ENCODE measurements at regions not wholly inside any gene's neighbourhood (a gene's known extent, or its start where the extent isn't known, plus 50 kb on each side); places are given as distances from the start of the nearest gene placed in this dataset.
"Not testable (repeated sequence)": the region's sequence is repeated elsewhere in the genome, so short reads cannot be mapped to it uniquely, and the experiment has no call there.

GRCh38 chr5:34449639-34450038 lies 206.5 kb upstream of the RAI14 start:
- no peak overlapping the region for H3K4me3 Mint-ChIP-seq
- Histone ChIP-seq H3K4me3 (ENCODE audit: low read length) (no peak overlapping the region), H3K9me3 (ENCODE audit: low read length) (no peaks in the 10 kb centered on the region), H3K36me3 (ENCODE audit: insufficient read depth, low read length) (no peaks in the 10 kb centered on the region), H3K27ac (ENCODE audit: low read depth, low read length) (no peak overlapping the region), H3K27me3 (ENCODE audit: insufficient read depth, low read length, poor library complexity, severe bottlenecking) (no peaks in the 10 kb centered on the region), H3K4me1 (ENCODE audit: insufficient read depth, low read length) (no peaks in the 10 kb centered on the region)
- ChIA-PET POLR2A (no interaction called here), CTCF (interaction anchor here (1.9 kb wide), 1 partner anchor 16 kb away, joined by 5 read pairs; no protein-coding TSS in a partner anchor)
- no peak overlapping the region for H3K27ac Mint-ChIP-seq
- no peaks in the 10 kb centered on the region for H3K4me1 Mint-ChIP-seq
- H3K9me3 Mint-ChIP-seq, result no peaks in the 10 kb centered on the region
- H3K36me3 Mint-ChIP-seq, result no peaks in the 10 kb centered on the region
- H3K27me3 Mint-ChIP-seq, result peaks cover 18 to 52% of the 10 kb centered on the region in 2 donors
- DNase-seq, result no peak

GRCh38 chr5:34450338-34450737 lies 205.8 kb upstream of the RAI14 start:
- H3K27me3 Mint-ChIP-seq, result peaks cover 18 to 53% of the 10 kb centered on the region in 2 donors
- H3K4me3 Mint-ChIP-seq, result no peak overlapping the region
- H3K36me3 Mint-ChIP-seq, result no peaks in the 10 kb centered on the region
- H3K9me3 Mint-ChIP-seq, result no peaks in the 10 kb centered on the region
- DNase-seq, result no peak
- Histone ChIP-seq H3K36me3 (ENCODE audit: insufficient read depth, low read length) (no peaks in the 10 kb centered on the region), H3K9me3 (ENCODE audit: low read length) (no peaks in the 10 kb centered on the region), H3K4me1 (ENCODE audit: insufficient read depth, low read length) (no peaks in the 10 kb centered on the region), H3K27me3 (ENCODE audit: insufficient read depth, low read length, poor library complexity, severe bottlenecking) (no peaks in the 10 kb centered on the region), H3K4me3 (ENCODE audit: low read length) (no peak overlapping the region), H3K27ac (ENCODE audit: low read depth, low read length) (no peak overlapping the region)
- POLR2A ChIA-PET, result no interaction called here
- CTCF ChIA-PET, result no interaction called here
- no peak overlapping the region for H3K27ac Mint-ChIP-seq
- H3K4me1 Mint-ChIP-seq, result no peaks in the 10 kb centered on the region

- ChIA-PET CTCF (no interaction called here), POLR2A (no interaction called here)
- H3K9me3 ChIP-seq (ENCODE audit: low read length), result no peaks in the 10 kb centered on the region
- no peaks in the 10 kb centered on the region for H3K36me3 ChIP-seq (ENCODE audit: insufficient read depth, low read length)
- no peak overlapping the region for H3K27ac ChIP-seq (ENCODE audit: low read depth, low read length)
- no peak for DNase-seq
- Mint-ChIP-seq H3K27ac (no peak overlapping the region), H3K9me3 (no peaks in the 10 kb centered on the region), H3K27me3 (peaks cover 18 to 54% of the 10 kb centered on the region in 2 donors), H3K36me3 (no peaks in the 10 kb centered on the region), H3K4me3 (no peak overlapping the region), H3K4me1 (no peaks in the 10 kb centered on the region)
- H3K27me3 ChIP-seq (ENCODE audit: insufficient read depth, low read length, poor library complexity, severe bottlenecking), result no peaks in the 10 kb centered on the region
- no peak overlapping the region for H3K4me3 ChIP-seq (ENCODE audit: low read length)
- no peaks in the 10 kb centered on the region for H3K4me1 ChIP-seq (ENCODE audit: insufficient read depth, low read length)
These were observed 203.8 kb upstream of the RAI14 start for GRCh38 chr5:34452170-34452828.

- DNase-seq, result no peak
- CTCF ChIA-PET, result no interaction called here
- no peaks in the 10 kb centered on the region for H3K9me3 ChIP-seq (ENCODE audit: low read length)
- H3K27ac ChIP-seq (ENCODE audit: low read depth, low read length), result no peak overlapping the region
- Mint-ChIP-seq H3K4me3 (no peak overlapping the region), H3K27me3 (peaks cover 14 to 38% of the 10 kb centered on the region in 2 donors), H3K36me3 (no peaks in the 10 kb centered on the region), H3K27ac (no peak overlapping the region), H3K4me1 (no peaks in the 10 kb centered on the region), H3K9me3 (no peaks in the 10 kb centered on the region)
- POLR2A ChIA-PET, result no interaction called here
- H3K27me3 ChIP-seq (ENCODE audit: insufficient read depth, low read length, poor library complexity, severe bottlenecking), result no peaks in the 10 kb centered on the region
- no peaks in the 10 kb centered on the region for H3K4me1 ChIP-seq (ENCODE audit: insufficient read depth, low read length)
- H3K4me3 ChIP-seq (ENCODE audit: low read length), result no peak overlapping the region
- H3K36me3 ChIP-seq (ENCODE audit: insufficient read depth, low read length), result no peaks in the 10 kb centered on the region
These were observed 201.0 kb upstream of the RAI14 start for GRCh38 chr5:34455098-34455497.

- Mint-ChIP-seq H3K27ac (no peak overlapping the region), H3K9me3 (peaks cover 0 to 14% (median 5%) of the 10 kb centered on the region in 5 donors), H3K36me3 (peaks cover 0 to 3% (median 1%) of the 10 kb centered on the region in 3 donors), H3K4me1 (peaks cover 0 to 2% (median under 1%) of the 10 kb centered on the region in 3 donors), H3K4me3 (no peak overlapping the region), H3K27me3 (peaks cover 6 to 11% of the 10 kb centered on the region in 2 donors)
- H3K4me1 ChIP-seq (ENCODE audit: insufficient read depth, low read length), result no peaks in the 10 kb centered on the region
- CTCF ChIA-PET, result interaction anchor here (1.0 kb wide), 1 partner anchor 27 kb away, joined by 3 read pairs; no protein-coding TSS in a partner anchor
- H3K4me3 ChIP-seq (ENCODE audit: low read length), result no peak overlapping the region
- no peaks in the 10 kb centered on the region for H3K36me3 ChIP-seq (ENCODE audit: insufficient read depth, low read length)
- H3K27me3 ChIP-seq (ENCODE audit: insufficient read depth, low read length, poor library complexity, severe bottlenecking), result no peaks in the 10 kb centered on the region
- H3K27ac ChIP-seq (ENCODE audit: low read depth, low read length), result no peak overlapping the region
- H3K9me3 ChIP-seq (ENCODE audit: low read length), result no peaks in the 10 kb centered on the region
- DNase-seq, result no peak
- POLR2A ChIA-PET, result no interaction called here
These were observed 196.2 kb upstream of the RAI14 start for GRCh38 chr5:34459908-34460307.

GRCh38 chr5:34460496-34460895 lies 195.6 kb upstream of the RAI14 start:
- Mint-ChIP-seq H3K27me3 (peaks cover 6 to 11% of the 10 kb centered on the region in 2 donors), H3K27ac (no peak overlapping the region), H3K36me3 (peaks cover 0 to 3% (median 1%) of the 10 kb centered on the region in 3 donors), H3K4me3 (no peak overlapping the region), H3K4me1 (peaks cover 0 to 5% (median 3%) of the 10 kb centered on the region in 3 donors), H3K9me3 (peaks cover 0 to 14% (median 5%) of the 10 kb centered on the region in 5 donors)
- Histone ChIP-seq H3K27me3 (ENCODE audit: insufficient read depth, low read length, poor library complexity, severe bottlenecking) (no peaks in the 10 kb centered on the region), H3K9me3 (ENCODE audit: low read length) (no peaks in the 10 kb centered on the region), H3K4me1 (ENCODE audit: insufficient read depth, low read length) (no peaks in the 10 kb centered on the region), H3K36me3 (ENCODE audit: insufficient read depth, low read length) (no peaks in the 10 kb centered on the region), H3K27ac (ENCODE audit: low read depth, low read length) (no peak overlapping the region), H3K4me3 (ENCODE audit: low read length) (no peak overlapping the region)
- ChIA-PET POLR2A (no interaction called here), CTCF (interaction anchor here (1.0 kb wide), 1 partner anchor 26 kb away, joined by 3 read pairs; no protein-coding TSS in a partner anchor)
- no peak for DNase-seq

- H3K9me3 Mint-ChIP-seq, result peaks cover 0 to 14% (median 5%) of the 10 kb centered on the region in 5 donors
- H3K4me3 Mint-ChIP-seq, result peak overlapping the region in 1 of 7 donors; percentile 12
- CTCF ChIA-PET, result no interaction called here
- Histone ChIP-seq H3K36me3 (ENCODE audit: insufficient read depth, low read length) (no peaks in the 10 kb centered on the region), H3K9me3 (ENCODE audit: low read length) (no peaks in the 10 kb centered on the region), H3K27ac (ENCODE audit: low read depth, low read length) (no peak overlapping the region), H3K4me3 (ENCODE audit: low read length) (no peak overlapping the region), H3K4me1 (ENCODE audit: insufficient read depth, low read length) (no peaks in the 10 kb centered on the region), H3K27me3 (ENCODE audit: insufficient read depth, low read length, poor library complexity, severe bottlenecking) (no peaks in the 10 kb centered on the region)
- peaks cover 9 to 19% of the 10 kb centered on the region in 2 donors for H3K27me3 Mint-ChIP-seq
- no peak overlapping the region for H3K27ac Mint-ChIP-seq
- no peak for DNase-seq
- H3K36me3 Mint-ChIP-seq, result peaks cover 0 to 3% (median 1%) of the 10 kb centered on the region in 3 donors
- H3K4me1 Mint-ChIP-seq, result peaks cover 0 to 5% (median 4%) of the 10 kb centered on the region in 3 donors
- POLR2A ChIA-PET, result no interaction called here
These were observed 191.3 kb upstream of the RAI14 start for GRCh38 chr5:34464829-34465228.

- CTCF ChIA-PET, result interaction anchor here (1.2 to 1.6 kb wide), 4 partner anchors 9 to 468 kb away, joined by 3 to 5 read pairs (median 4); no protein-coding TSS in a partner anchor
- H3K4me3 ChIP-seq (ENCODE audit: low read length); H3K27ac ChIP-seq (ENCODE audit: low read depth, low read length): not testable (repeated sequence)
These were observed 190.8 kb upstream of the RAI14 start for GRCh38 chr5:34465301-34465700.

More at GRCh38 chr5:34465301-34465700, 190.8 kb upstream of the RAI14 start:
- H3K9me3 ChIP-seq (ENCODE audit: low read length); H3K27ac Mint-ChIP-seq; H3K27me3 ChIP-seq (ENCODE audit: insufficient read depth, low read length, poor library complexity, severe bottlenecking); H3K36me3 ChIP-seq (ENCODE audit: insufficient read depth, low read length); H3K36me3 Mint-ChIP-seq; POLR2A ChIA-PET; H3K4me1 Mint-ChIP-seq; H3K4me1 ChIP-seq (ENCODE audit: insufficient read depth, low read length); H3K4me3 Mint-ChIP-seq: not testable (repeated sequence)
- peaks cover 0 to 14% (median 5%) of the 10 kb centered on the region in 5 donors for H3K9me3 Mint-ChIP-seq
- peak in 2 of 5 donors; percentile 42 to 48 for DNase-seq
- peaks cover 9 to 19% of the 10 kb centered on the region in 2 donors for H3K27me3 Mint-ChIP-seq

Data from CD8-positive, alpha-beta memory T cell (primary cell).